ENCODE measurements at regions not wholly inside any gene's neighbourhood (a gene's known extent, or its start where the extent isn't known, plus 50 kb on each side); places are given as distances from the start of the nearest gene placed in this dataset.

- TF ChIP-seq CTCF (IDR thresholded peaks at IDR 0.05; ENCODE audit: insufficient read depth, low read length, poor library complexity, severe bottlenecking): no peak
- TF ChIP-seq EZH2phosphoT487 (conservative IDR thresholded peaks at IDR 0.05; ENCODE audit: low read length): no peak
These were observed 194.8 kb downstream of the UNC5CL start for GRCh38 chr6:40844246-40844645.
